Nephron (organoid): ENCODE measurements at regions not wholly inside any gene's neighbourhood (a gene's known extent, or its start where the extent isn't known, plus 50 kb on each side); places are given as distances from the start of the nearest gene placed in this dataset.

Source experiments
- H3K27ac Mint-ChIP-seq, 3 experiments: 2 replicates each; pipeline ENCODE4 v1.8.0; 2020; ENCODE audit warnings: mixed read lengths in 3 of 3, mild to moderate bottlenecking in 2 of 3, moderate library complexity in 1 of 3
- H3K27me3 Mint-ChIP-seq: 2 replicates; pipeline ENCODE4 v1.8.0; 2021; ENCODE audit warnings: low read depth, mild to moderate bottlenecking, moderate library complexity, mixed read lengths
- H3K36me3 Mint-ChIP-seq: 2 replicates; pipeline ENCODE4 v1.8.0; 2020; ENCODE audit warnings: low read depth, mixed read lengths
- H3K4me1 Mint-ChIP-seq: 2 replicates; pipeline ENCODE4 v1.8.0; 2020; ENCODE audit warnings: mixed read lengths
- H3K4me3 Mint-ChIP-seq, 3 experiments: 2 replicates each; pipeline ENCODE4 v1.8.0; 2020; ENCODE audit warnings: mild to moderate bottlenecking in 3 of 3, mixed read lengths in 3 of 3, moderate library complexity in 2 of 3
- H3K9me3 Mint-ChIP-seq: 2 replicates; pipeline ENCODE4 v1.8.0; 2020; ENCODE audit warnings: mixed read lengths
- CTCF ChIP-seq, 3 experiments: fragments of 200-600 bp; sonication (generic); IDR thresholded peaks; one replicate each; pipeline ENCODE4 v1.5.0; 2021; ENCODE audit warnings: antibody characterized with exemption in 3 of 3; ENCODE audit not compliant: unreplicated experiment in 3 of 3

GRCh38 chr6:114419175-114419574, 76.4 kb upstream of the HS3ST5 start:
- no peak overlapping the region for H3K27ac Mint-ChIP-seq
- no peak overlapping the region for H3K4me3 Mint-ChIP-seq
- H3K9me3 Mint-ChIP-seq = no peaks in the 10 kb centered on the region
- no peaks in the 10 kb centered on the region for H3K27me3 Mint-ChIP-seq
- TF ChIP-seq CTCF (IDR thresholded peaks at IDR 0.05; ENCODE audit: unreplicated experiment in 3 of 3) = no peak
- H3K36me3 Mint-ChIP-seq = no peaks in the 10 kb centered on the region
- H3K4me1 Mint-ChIP-seq = no peaks in the 10 kb centered on the region

- no peak overlapping the region for H3K4me3 Mint-ChIP-seq
- no peaks in the 10 kb centered on the region for H3K27me3 Mint-ChIP-seq
- no peak overlapping the region for H3K27ac Mint-ChIP-seq
- H3K36me3 Mint-ChIP-seq = no peaks in the 10 kb centered on the region
- H3K9me3 Mint-ChIP-seq = no peaks in the 10 kb centered on the region
- no peaks in the 10 kb centered on the region for H3K4me1 Mint-ChIP-seq
- no peak for TF ChIP-seq CTCF (IDR thresholded peaks at IDR 0.05; ENCODE audit: unreplicated experiment in 3 of 3)
Measured at GRCh38 chr6:114418304-114418972, 75.6 kb upstream of the HS3ST5 start.

DNA sequence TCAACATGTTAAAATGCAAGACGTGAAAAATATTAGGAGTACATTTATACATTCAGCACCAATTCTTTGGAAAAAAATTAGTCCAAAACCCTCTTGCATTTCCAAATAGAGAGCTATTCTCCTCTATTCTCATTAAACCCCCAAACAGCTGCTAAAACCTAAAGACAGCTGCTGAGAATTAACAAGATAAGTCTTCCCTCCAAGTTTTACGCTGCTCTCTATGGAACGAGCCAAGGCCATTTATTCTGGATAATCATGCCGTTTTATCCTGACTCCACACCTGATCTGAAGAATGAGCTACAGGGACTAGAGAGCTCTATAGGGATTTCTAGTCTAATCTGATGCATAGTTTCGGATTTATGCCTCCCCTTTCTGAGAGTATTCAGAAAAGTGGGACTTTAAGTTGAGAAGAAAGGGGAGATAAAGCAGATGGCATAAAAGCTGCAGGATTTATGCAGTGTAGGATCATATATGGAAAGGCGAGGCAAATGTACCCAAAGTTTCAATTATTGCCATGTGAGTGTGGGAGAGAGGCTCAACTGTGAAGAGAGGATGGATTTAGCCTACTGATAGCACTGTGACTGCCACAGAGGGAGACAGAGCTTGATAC, 64.7 kb upstream of the HS3ST5 start:
- no peaks in the 10 kb centered on the region for H3K36me3 Mint-ChIP-seq
- H3K27ac Mint-ChIP-seq = peak overlapping the region in 1 of 3 experiments; percentile 26
- H3K4me1 Mint-ChIP-seq = peaks cover 5% of the 10 kb centered on the region
- no peak for TF ChIP-seq CTCF (IDR thresholded peaks at IDR 0.05; ENCODE audit: unreplicated experiment in 3 of 3)
- H3K27me3 Mint-ChIP-seq = no peaks in the 10 kb centered on the region
- no peak overlapping the region for H3K4me3 Mint-ChIP-seq
- no peaks in the 10 kb centered on the region for H3K9me3 Mint-ChIP-seq

DNA sequence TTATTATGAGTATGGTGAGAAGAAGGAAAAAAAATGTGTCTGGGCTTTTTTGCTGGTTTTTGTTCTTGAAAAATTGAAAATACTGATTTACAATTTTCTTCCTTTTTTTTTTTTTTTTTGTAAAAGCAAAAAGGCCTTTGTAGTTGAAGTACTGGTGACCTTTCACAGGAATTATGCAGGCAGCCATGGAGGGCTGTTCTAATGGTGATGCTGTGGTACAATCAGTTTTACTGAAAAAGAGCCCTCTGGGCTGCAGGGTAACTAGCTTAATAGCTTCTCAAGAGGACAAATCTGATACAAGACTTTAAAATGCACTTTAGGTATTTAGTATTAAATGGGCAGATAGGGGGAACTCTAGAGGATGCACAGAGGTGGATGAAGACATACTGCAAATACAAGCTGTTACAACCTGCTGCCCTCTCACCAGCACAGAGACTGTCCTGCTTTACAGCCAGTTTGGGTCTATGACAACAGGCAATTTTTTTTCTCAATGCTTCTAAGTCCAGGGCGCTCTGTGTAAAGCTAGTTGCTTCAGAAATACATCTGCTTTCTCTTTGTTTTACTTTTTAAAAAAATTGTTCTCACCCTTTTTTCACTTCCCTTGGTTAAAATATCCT, 61.6 kb upstream of the HS3ST5 start:
- H3K4me1 Mint-ChIP-seq = peaks cover 5% of the 10 kb centered on the region
- no peak overlapping the region for H3K27ac Mint-ChIP-seq
- no peaks in the 10 kb centered on the region for H3K36me3 Mint-ChIP-seq
- no peak overlapping the region for H3K4me3 Mint-ChIP-seq
- no peaks in the 10 kb centered on the region for H3K27me3 Mint-ChIP-seq
- no peak for TF ChIP-seq CTCF (IDR thresholded peaks at IDR 0.05; ENCODE audit: unreplicated experiment in 3 of 3)
- H3K9me3 Mint-ChIP-seq = no peaks in the 10 kb centered on the region

GRCh38 chr6:114403858-114404257, 61.0 kb upstream of the HS3ST5 start:
- Mint-ChIP-seq H3K27me3 (no peaks in the 10 kb centered on the region), H3K9me3 (no peaks in the 10 kb centered on the region), H3K4me3 (no peak overlapping the region), H3K27ac (no peak overlapping the region), H3K4me1 (peaks cover 5% of the 10 kb centered on the region), H3K36me3 (no peaks in the 10 kb centered on the region)
- TF ChIP-seq CTCF (IDR thresholded peaks at IDR 0.05; ENCODE audit: unreplicated experiment in 3 of 3) = no peak
